CD1c-positive myeloid dendritic cell (primary cell): ENCODE measurements at regions not wholly inside any gene's neighbourhood (a gene's known extent, or its start where the extent isn't known, plus 50 kb on each side); places are given as distances from the start of the nearest gene placed in this dataset.
"Not testable (repeated sequence)": the region's sequence is repeated elsewhere in the genome, so short reads cannot be mapped to it uniquely, and the experiment has no call there.

ENCODE experiments used
- DNase-seq: peaks from one replicate; pipeline ENCODE4 v3.0.0-alpha.2; 2016; ENCODE audit errors: extremely low spot score

GRCh38 chr11:29627541-29627940, 389.3 kb downstream of the KCNA4 start:
- no peak for DNase-seq

DNA sequence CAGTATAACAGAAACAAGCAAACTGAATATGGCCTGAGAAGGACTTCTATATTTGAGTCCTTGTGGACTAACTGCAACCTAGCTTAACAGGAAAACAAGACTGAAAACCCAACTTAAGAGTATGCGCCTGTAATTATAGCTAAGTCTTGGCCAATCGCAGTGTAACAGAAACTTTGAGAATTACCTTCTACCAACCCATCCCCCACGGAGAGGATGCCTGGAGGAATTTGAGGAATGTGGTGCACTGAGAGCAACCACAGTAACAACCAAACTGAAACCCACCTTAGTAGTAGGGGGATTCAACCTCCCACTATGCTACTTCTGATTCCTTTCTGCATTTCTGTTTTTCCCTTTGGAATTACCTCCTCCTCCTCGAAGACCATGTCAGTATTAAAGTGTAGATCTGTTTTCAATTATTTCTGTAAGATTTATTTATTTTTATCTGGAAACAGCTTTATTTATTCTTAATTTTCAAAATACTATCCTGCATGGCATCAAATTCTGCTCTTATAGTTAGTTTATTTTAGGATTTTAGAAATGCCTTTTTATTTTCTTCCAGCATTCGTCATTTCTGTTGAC, 393.6 kb downstream of the KCNA4 start:
- DNase-seq = no peak

DNA sequence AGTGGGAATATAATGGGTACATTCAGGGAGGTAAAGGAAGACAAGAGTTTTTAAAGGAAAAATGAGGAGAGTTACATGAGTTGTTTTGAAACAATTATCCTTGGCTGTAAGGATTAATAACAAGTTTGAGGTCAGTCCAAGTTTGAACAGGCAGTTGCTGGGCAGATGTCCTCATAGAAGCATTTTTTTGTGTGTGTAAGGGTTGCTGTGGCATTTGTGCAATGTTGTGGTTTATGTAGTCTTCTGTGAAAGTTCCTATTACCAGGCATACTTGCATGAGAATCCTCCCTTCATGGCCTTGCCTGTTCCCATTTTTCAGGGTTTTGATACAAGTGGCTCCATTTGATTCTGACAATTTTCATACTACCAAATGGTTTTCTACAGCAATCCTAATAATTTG, 400.2 kb downstream of the KCNA4 start:
- DNase-seq = no peak

DNA sequence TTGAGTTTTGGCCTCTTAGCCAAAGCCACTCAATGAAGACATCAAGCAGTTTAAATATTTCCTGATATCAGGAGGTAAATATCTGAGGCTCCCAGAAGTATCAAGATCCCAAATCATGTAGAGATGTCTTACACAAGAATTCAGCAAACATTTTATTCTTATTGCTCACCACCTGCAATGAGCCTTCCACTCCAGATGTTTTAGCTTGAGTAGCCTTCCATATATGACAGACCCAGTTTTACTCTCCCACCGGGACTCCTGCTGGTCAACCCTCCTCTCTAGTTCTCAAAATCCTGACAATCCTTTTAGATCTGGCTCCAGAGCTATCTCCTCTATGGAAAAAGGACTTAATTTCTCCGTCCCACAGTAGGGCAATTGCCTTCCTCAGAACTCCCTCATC, 404.4 kb downstream of the KCNA4 start:
- DNase-seq = no peak

- no peak for DNase-seq
These were observed 410.3 kb downstream of the KCNA4 start for GRCh38 chr11:29606330-29607031.

GRCh38 chr11:29600151-29600575, 416.7 kb downstream of the KCNA4 start:
- DNase-seq = not testable (repeated sequence)

- DNase-seq = no peak
These were observed 432.5 kb downstream of the KCNA4 start for GRCh38 chr11:29584342-29584741.

- DNase-seq = no peak
These were observed 438.0 kb downstream of the KCNA4 start for GRCh38 chr11:29578806-29579205.

DNA sequence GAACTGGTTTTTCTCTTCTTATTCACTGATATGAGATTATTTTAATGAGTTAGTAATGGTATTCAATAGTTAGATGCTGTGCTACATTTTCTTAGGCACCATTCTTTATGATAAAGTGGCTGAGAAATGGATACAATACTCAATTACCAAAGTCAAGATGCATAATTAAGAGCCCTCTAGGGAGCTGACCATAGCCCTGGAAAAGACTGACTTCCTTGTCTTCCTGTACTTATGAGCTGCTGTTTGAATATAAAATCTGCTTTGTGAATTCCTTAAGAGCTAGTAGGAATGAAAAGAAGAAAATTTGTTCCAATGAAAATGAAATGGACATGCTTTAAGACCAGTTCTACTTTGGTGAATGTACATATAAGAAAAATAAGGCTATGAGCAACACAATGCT, 452.3 kb downstream of the KCNA4 start:
- DNase-seq = no peak

- no peak for DNase-seq
These were observed 454.6 kb downstream of the KCNA4 start for GRCh38 chr11:29562183-29562582.

GRCh38 chr11:29553990-29554389, 462.8 kb downstream of the KCNA4 start:
- no peak for DNase-seq

GRCh38 chr11:29538339-29539036, 478.3 kb downstream of the KCNA4 start:
- DNase-seq = no peak

GRCh38 chr11:29534836-29535235, 482.0 kb downstream of the KCNA4 start:
- DNase-seq = no peak

DNA sequence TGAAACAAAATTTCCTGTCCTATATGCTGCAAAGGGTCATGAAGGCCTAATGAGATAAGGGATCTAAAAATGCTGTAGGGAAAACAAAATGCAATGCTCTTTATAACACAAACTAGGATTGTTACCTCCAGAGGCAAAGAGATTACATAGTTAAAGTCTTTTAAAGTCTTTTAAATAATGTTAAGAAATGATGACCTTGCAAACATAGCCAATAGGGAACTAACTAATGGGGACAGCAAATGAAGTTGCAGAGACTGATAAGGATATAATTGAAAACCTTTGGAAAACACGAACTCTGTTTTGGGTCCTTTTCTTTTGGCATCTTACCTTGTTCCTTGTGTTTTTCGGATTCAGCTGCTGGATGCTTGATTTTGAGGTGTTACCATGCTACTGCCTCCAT, 485.9 kb downstream of the KCNA4 start:
- no peak for DNase-seq

DNA sequence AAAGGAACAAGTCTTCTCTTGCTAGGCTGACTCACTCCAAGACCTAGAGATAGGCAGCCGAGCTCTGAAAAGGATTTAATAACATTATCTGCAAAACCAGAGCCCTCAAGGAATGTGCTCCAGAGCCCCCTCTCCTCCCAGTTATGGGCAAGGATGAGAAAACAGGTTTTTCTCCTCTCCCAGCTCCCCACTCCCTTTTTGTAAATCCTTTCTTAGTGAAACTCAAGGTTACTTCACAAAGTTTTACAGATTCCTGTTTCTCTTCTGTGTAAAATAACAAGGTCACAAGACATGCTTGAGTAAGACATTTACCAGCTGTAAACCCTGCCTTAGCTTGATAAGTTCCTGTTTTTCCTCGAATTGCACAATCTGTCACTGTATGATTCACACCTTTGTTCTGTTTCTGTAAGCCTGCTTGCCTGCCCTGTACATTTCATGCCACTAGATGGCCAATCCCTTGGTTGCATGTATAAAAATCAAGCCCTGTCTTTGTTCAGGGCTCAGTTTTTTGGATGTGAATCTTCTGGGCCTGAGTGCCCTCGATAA, 489.4 kb downstream of the KCNA4 start:
- peak; percentile 91 for DNase-seq

GRCh38 chr11:29518389-29519174, 498.2 kb downstream of the KCNA4 start:
- peak; percentile 87 for DNase-seq

- DNase-seq = no peak
These were observed 505.4 kb downstream of the KCNA4 start for GRCh38 chr11:29511394-29511793.

DNA sequence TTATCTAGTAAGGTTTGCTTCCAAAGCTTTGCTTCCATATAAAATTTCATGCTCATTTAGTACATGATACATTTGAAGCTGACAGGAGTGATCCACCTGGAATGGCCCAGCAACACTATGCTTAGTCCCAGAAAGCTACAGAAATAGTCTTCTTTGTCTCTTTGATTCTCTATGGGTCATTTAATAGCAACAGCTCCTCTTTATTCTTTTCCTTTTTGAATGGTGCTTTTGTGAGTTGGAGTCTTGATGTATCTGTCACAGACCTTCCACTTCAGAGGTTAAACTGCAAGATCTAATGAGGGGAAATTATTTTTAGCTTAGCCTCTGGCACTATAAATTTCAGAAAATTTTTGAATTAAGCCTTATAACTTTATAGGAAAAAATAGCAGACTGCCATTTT, 509.5 kb downstream of the KCNA4 start:
- no peak for DNase-seq

DNA sequence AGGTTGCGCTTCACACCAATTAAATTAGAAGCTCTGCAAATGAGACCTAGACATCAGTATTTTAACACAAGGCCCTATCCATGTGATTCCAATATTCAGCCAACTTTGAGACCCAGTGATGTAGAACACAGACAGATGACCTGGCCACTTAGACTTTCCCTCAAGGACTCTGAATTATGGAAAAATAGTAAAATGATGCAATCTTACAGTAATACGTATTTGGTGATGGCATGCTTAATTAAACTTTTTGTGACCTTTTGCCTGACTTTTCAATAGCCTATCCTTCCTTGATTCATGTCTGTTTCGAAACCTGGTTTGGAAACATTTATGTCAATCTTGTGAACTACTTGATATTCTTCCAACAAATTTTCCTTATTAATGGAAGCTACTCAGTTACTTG, 521.2 kb downstream of the KCNA4 start:
- no peak for DNase-seq

GRCh38 chr11:29490938-29491337, 525.9 kb downstream of the KCNA4 start:
- DNase-seq = no peak

- DNase-seq = no peak
These were observed 530.5 kb downstream of the KCNA4 start for GRCh38 chr11:29486301-29486700.

- no peak for DNase-seq
These were observed 531.2 kb downstream of the KCNA4 start for GRCh38 chr11:29485641-29486040.
